ENCODE measurements at regions not wholly inside any gene's neighbourhood (a gene's known extent, or its start where the extent isn't known, plus 50 kb on each side); places are given as distances from the start of the nearest gene placed in this dataset.
"Not testable (repeated sequence)": the region's sequence is repeated elsewhere in the genome, so short reads cannot be mapped to it uniquely, and the experiment has no call there.

DNA sequence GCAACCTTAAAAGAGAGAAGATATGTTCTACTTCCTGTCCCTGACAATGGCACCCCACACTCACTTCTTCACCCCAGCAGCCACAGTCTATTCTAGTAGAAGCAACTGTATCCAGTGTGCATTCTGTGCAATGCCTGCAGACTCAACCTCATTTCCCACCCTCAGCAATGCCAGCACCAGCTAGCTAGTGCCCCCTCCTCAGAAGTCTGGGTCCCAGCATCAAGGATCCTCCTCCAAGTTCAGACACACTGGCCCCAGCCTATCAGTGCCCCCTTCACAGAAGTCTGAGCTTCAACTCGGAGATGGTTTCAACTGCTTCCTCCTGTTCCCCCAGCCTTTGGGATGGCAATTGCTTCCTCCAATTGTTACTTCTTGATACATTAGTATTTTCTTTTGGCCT, 268.3 kb downstream of the MEX3B start:
- H3K27ac Mint-ChIP-seq, result peak overlapping the region in 1 of 3 donors; percentile 3
- ATAC-seq (ENCODE audit: low read depth in 2 of 2) (no peak), DNase-seq (no peak)
- Histone ChIP-seq H3K36me3 (ENCODE audit: control insufficient read depth, insufficient read depth, low read length) (no peaks in the 10 kb centered on the region), H3K4me1 (ENCODE audit: control insufficient read depth, insufficient read depth, low read length, poor library complexity, severe bottlenecking) (no peaks in the 10 kb centered on the region), H3K27ac (ENCODE audit: insufficient read depth, low read length, poor library complexity, severe bottlenecking) (no peak overlapping the region), H3K4me3 (ENCODE audit: low read depth, low read length) (no peak overlapping the region), H3K27me3 (ENCODE audit: control insufficient read depth, insufficient read depth, low read length) (no peaks in the 10 kb centered on the region), H3K9me3 (ENCODE audit: control insufficient read depth in 2 of 2, low read length in 2 of 2) (no peaks in the 10 kb centered on the region)
- H3K36me3 Mint-ChIP-seq, result no peaks in the 10 kb centered on the region
- no peaks in the 10 kb centered on the region for H3K4me1 Mint-ChIP-seq
- no peaks in the 10 kb centered on the region for H3K27me3 Mint-ChIP-seq
- H3K4me3 Mint-ChIP-seq, result no peak overlapping the region
- peaks cover 0 to 2% (median 0%) of the 10 kb centered on the region in 7 donors for H3K9me3 Mint-ChIP-seq

DNA sequence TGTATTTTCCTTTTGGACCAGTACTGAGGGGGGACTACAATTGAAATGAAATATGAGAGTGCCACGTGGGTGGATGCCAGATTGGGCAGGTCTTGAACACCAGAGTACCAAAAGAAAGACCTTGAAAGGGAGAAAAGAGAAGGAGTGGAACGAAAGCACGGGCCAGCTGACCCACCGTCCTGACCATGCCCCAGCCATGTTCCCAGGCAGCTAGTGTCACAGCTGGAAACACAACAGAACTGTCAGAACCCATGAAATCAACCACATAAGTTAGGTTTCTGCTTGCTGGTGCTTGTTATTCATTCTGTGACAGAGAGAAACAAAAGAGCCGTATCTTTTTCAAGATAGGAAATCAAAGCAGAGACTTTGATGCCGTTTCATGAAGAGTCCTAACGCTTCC, 268.8 kb downstream of the MEX3B start:
- Histone ChIP-seq H3K27me3 (ENCODE audit: control insufficient read depth, insufficient read depth, low read length) (no peaks in the 10 kb centered on the region), H3K27ac (ENCODE audit: insufficient read depth, low read length, poor library complexity, severe bottlenecking) (no peak overlapping the region), H3K4me3 (ENCODE audit: low read depth, low read length) (no peak overlapping the region), H3K36me3 (ENCODE audit: control insufficient read depth, insufficient read depth, low read length) (no peaks in the 10 kb centered on the region), H3K4me1 (ENCODE audit: control insufficient read depth, insufficient read depth, low read length, poor library complexity, severe bottlenecking) (no peaks in the 10 kb centered on the region), H3K9me3 (ENCODE audit: control insufficient read depth in 2 of 2, low read length in 2 of 2) (no peaks in the 10 kb centered on the region)
- no peak for ATAC-seq (ENCODE audit: low read depth in 2 of 2)
- Mint-ChIP-seq H3K9me3 (peaks cover 0 to 2% (median 0%) of the 10 kb centered on the region in 7 donors), H3K36me3 (no peaks in the 10 kb centered on the region), H3K4me1 (no peaks in the 10 kb centered on the region), H3K4me3 (no peak overlapping the region), H3K27me3 (no peaks in the 10 kb centered on the region), H3K27ac (no peak overlapping the region)
- DNase-seq, result no peak

DNA sequence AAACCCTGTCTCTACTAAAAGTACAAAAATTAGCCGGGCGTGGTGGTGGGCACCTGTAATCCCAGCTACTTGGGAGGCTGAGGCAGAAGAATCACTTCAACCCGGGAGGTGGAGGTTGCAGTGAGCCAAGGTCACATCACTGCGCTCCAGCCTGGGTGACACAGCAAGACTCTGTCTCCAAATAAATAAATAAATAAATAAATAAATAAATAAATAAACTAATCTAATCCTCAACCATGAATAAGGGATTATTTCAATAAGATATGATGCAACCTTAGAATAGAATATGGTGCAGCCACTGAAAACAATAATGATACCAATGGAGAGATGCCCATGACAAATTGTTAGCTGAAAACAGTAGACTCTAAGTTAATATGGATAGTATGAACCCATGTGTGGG, 270.0 kb downstream of the MEX3B start:
- not testable (repeated sequence) for H3K27me3 Mint-ChIP-seq; H3K27me3 ChIP-seq (ENCODE audit: control insufficient read depth, insufficient read depth, low read length); ATAC-seq (ENCODE audit: low read depth in 2 of 2); H3K9me3 ChIP-seq (ENCODE audit: control insufficient read depth in 2 of 2, low read length in 2 of 2); H3K4me1 ChIP-seq (ENCODE audit: control insufficient read depth, insufficient read depth, low read length, poor library complexity, severe bottlenecking); H3K27ac Mint-ChIP-seq; H3K36me3 ChIP-seq (ENCODE audit: control insufficient read depth, insufficient read depth, low read length); H3K4me3 Mint-ChIP-seq; H3K4me3 ChIP-seq (ENCODE audit: low read depth, low read length); H3K36me3 Mint-ChIP-seq; H3K27ac ChIP-seq (ENCODE audit: insufficient read depth, low read length, poor library complexity, severe bottlenecking); DNase-seq; H3K4me1 Mint-ChIP-seq; H3K9me3 Mint-ChIP-seq

DNA sequence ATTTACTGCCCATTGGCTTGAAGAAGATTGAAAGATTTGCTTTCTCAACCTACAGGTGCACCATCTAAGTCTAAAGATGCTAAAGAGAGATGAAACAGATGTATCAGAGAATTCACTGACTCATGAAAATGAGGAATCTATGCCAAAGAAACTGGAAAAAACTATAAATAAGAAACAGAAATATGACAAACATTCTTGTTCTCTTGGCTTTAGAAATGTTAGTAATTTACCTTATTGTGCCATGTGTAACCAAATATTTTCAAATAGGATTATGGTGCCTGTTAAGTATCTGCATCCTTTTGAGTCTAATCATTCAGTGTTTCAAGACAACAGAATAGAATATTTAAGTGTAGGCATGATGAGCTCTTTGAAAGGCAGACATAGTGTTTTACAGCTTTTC, 271.5 kb downstream of the MEX3B start:
- ATAC-seq (ENCODE audit: low read depth in 2 of 2) (no peak), DNase-seq (no peak)
- Mint-ChIP-seq H3K4me1 (no peaks in the 10 kb centered on the region), H3K4me3 (no peak overlapping the region), H3K27me3 (peaks cover 5% of the 10 kb centered on the region), H3K36me3 (no peaks in the 10 kb centered on the region), H3K9me3 (peaks cover 0 to 2% (median 0%) of the 10 kb centered on the region in 7 donors), H3K27ac (no peak overlapping the region)
- Histone ChIP-seq H3K27ac (ENCODE audit: insufficient read depth, low read length, poor library complexity, severe bottlenecking) (no peak overlapping the region), H3K36me3 (ENCODE audit: control insufficient read depth, insufficient read depth, low read length) (no peaks in the 10 kb centered on the region), H3K27me3 (ENCODE audit: control insufficient read depth, insufficient read depth, low read length) (peaks cover 1% of the 10 kb centered on the region), H3K4me1 (ENCODE audit: control insufficient read depth, insufficient read depth, low read length, poor library complexity, severe bottlenecking) (no peaks in the 10 kb centered on the region), H3K9me3 (ENCODE audit: control insufficient read depth in 2 of 2, low read length in 2 of 2) (no peaks in the 10 kb centered on the region), H3K4me3 (ENCODE audit: low read depth, low read length) (no peak overlapping the region)

DNA sequence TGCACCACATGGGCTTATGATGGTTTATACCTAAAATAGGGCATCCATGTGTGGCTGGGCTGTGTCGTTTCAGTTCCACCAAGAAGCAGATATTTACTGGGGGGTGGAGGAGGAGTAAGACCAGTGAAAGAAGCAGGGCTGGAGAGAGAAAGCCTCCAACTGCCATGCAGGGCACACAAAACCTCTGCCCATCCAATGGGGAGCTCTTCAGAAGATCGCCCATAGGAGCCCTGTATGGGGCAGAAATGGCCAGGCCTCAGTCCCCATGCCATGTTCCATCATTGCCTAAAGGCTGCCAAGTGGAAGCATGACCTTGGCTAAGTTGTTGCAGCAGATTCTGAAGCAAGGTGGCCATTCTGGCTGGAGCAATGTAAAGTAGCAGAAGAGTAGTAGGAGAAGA, 277.0 kb downstream of the MEX3B start:
- no peaks in the 10 kb centered on the region for H3K9me3 ChIP-seq (ENCODE audit: control insufficient read depth in 2 of 2, low read length in 2 of 2)
- Mint-ChIP-seq H3K27ac (no peak overlapping the region), H3K27me3 (peaks cover 5% of the 10 kb centered on the region), H3K36me3 (no peaks in the 10 kb centered on the region), H3K4me3 (no peak overlapping the region), H3K4me1 (no peaks in the 10 kb centered on the region), H3K9me3 (peaks cover 0 to 2% (median 0%) of the 10 kb centered on the region in 7 donors)
- H3K36me3 ChIP-seq (ENCODE audit: control insufficient read depth, insufficient read depth, low read length), result no peaks in the 10 kb centered on the region
- no peak overlapping the region for H3K4me3 ChIP-seq (ENCODE audit: low read depth, low read length)
- H3K27me3 ChIP-seq (ENCODE audit: control insufficient read depth, insufficient read depth, low read length), result peaks cover 3% of the 10 kb centered on the region
- ATAC-seq (ENCODE audit: low read depth in 2 of 2) (no peak), DNase-seq (no peak)
- H3K4me1 ChIP-seq (ENCODE audit: control insufficient read depth, insufficient read depth, low read length, poor library complexity, severe bottlenecking), result no peaks in the 10 kb centered on the region
- no peak overlapping the region for H3K27ac ChIP-seq (ENCODE audit: insufficient read depth, low read length, poor library complexity, severe bottlenecking)

DNA sequence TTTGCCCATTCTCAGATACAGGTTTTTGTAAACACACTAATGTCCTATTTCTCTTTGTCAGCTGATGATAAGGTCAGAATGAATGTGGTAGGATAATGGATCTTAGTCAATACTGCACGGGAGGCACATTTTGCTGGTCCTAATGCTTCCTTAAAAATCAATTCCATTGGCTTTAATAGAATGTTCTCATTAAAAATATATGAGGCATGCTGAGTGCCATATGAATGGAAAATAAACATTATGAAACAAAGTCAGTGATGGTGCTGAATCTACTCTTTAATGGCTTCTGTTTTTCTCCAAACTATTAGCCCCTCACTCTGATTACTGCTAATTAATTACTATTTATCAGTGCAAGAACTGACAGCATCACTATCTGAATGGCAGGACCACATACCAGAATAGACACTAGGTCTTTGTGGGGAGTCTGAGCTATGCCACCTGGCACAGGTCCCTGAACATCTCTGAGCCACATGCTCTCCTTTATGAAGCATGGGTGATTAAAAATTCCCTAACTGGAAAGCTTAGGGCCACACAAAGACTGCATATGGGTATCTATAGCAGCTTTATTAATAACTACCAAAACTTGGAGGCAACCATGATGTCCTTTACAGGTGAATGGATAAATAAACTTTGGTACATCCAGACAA, 278.9 kb downstream of the MEX3B start:
- H3K27me3 Mint-ChIP-seq, result peaks cover 5% of the 10 kb centered on the region
- H3K4me1 Mint-ChIP-seq, result no peaks in the 10 kb centered on the region
- Histone ChIP-seq H3K27me3 (ENCODE audit: control insufficient read depth, insufficient read depth, low read length) (peaks cover 3% of the 10 kb centered on the region), H3K9me3 (ENCODE audit: control insufficient read depth in 2 of 2, low read length in 2 of 2) (no peaks in the 10 kb centered on the region), H3K36me3 (ENCODE audit: control insufficient read depth, insufficient read depth, low read length) (no peaks in the 10 kb centered on the region), H3K4me1 (ENCODE audit: control insufficient read depth, insufficient read depth, low read length, poor library complexity, severe bottlenecking) (no peaks in the 10 kb centered on the region), H3K4me3 (ENCODE audit: low read depth, low read length) (no peak overlapping the region), H3K27ac (ENCODE audit: insufficient read depth, low read length, poor library complexity, severe bottlenecking) (no peak overlapping the region)
- ATAC-seq (ENCODE audit: low read depth in 2 of 2), result no peak
- no peak overlapping the region for H3K27ac Mint-ChIP-seq
- DNase-seq, result no peak
- H3K9me3 Mint-ChIP-seq, result peaks cover 0 to 2% (median 0%) of the 10 kb centered on the region in 7 donors
- H3K4me3 Mint-ChIP-seq, result no peak overlapping the region
- no peaks in the 10 kb centered on the region for H3K36me3 Mint-ChIP-seq

DNA sequence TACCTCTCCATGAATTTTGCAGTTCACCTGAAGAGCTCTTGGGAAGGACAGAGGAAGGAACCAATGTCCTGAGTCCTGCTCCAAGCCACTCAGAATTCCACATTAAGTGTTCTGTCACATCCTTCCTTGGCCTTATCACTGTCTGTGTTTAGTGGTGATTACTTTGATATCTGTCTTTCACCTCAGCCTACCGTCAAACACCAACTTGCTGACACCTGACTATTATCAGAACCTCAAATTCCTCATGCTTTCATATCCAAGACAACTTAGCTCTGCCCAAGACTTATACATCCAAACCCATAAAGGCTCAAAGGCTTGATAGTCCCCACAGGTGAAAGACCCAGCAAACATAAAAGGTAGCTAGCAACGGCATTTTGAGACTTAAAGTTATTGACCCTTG, 280.0 kb downstream of the MEX3B start:
- Histone ChIP-seq H3K9me3 (ENCODE audit: control insufficient read depth in 2 of 2, low read length in 2 of 2) (no peaks in the 10 kb centered on the region), H3K4me3 (ENCODE audit: low read depth, low read length) (no peak overlapping the region), H3K4me1 (ENCODE audit: control insufficient read depth, insufficient read depth, low read length, poor library complexity, severe bottlenecking) (no peaks in the 10 kb centered on the region), H3K27me3 (ENCODE audit: control insufficient read depth, insufficient read depth, low read length) (peaks cover 3% of the 10 kb centered on the region), H3K36me3 (ENCODE audit: control insufficient read depth, insufficient read depth, low read length) (no peaks in the 10 kb centered on the region), H3K27ac (ENCODE audit: insufficient read depth, low read length, poor library complexity, severe bottlenecking) (no peak overlapping the region)
- H3K4me1 Mint-ChIP-seq, result no peaks in the 10 kb centered on the region
- H3K36me3 Mint-ChIP-seq, result no peaks in the 10 kb centered on the region
- H3K9me3 Mint-ChIP-seq, result peaks cover 0 to 2% (median 0%) of the 10 kb centered on the region in 7 donors
- H3K4me3 Mint-ChIP-seq, result no peak overlapping the region
- DNase-seq (no peak), ATAC-seq (ENCODE audit: low read depth in 2 of 2) (no peak)
- H3K27ac Mint-ChIP-seq, result no peak overlapping the region
- H3K27me3 Mint-ChIP-seq, result peaks cover 2% of the 10 kb centered on the region

DNA sequence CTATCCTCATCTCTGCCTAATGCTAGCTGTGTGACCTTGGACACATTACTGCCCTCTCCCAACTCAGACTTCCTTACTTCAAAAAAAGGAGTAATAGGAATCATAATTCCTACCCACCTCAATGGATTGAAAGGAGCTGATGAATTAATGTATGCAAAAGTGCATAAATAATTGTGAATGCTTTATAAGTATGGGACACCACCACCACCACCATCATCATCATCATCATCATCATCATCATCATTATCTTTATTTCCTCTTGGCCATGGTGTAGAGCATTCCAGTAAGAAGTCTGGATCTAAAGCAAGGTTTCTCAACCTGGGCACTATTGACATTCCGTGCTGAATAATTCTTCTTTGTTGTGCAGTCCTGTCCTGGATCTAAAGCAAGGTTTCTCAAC, 282.5 kb downstream of the MEX3B start:
- H3K36me3 Mint-ChIP-seq, result no peaks in the 10 kb centered on the region

More for the DNA sequence above, 282.5 kb downstream of the MEX3B start:
- Mint-ChIP-seq H3K27ac (no peak overlapping the region), H3K27me3 (peaks cover 11% of the 10 kb centered on the region), H3K4me1 (no peaks in the 10 kb centered on the region), H3K4me3 (no peak overlapping the region), H3K9me3 (no peaks in the 10 kb centered on the region)
- H3K27ac ChIP-seq (ENCODE audit: insufficient read depth, low read length, poor library complexity, severe bottlenecking), result no peak overlapping the region
- peaks cover 2% of the 10 kb centered on the region for H3K27me3 ChIP-seq (ENCODE audit: control insufficient read depth, insufficient read depth, low read length)
- H3K9me3 ChIP-seq (ENCODE audit: control insufficient read depth in 2 of 2, low read length in 2 of 2), result no peaks in the 10 kb centered on the region
- ATAC-seq (ENCODE audit: low read depth in 2 of 2), result no peak
- no peaks in the 10 kb centered on the region for H3K4me1 ChIP-seq (ENCODE audit: control insufficient read depth, insufficient read depth, low read length, poor library complexity, severe bottlenecking)
- no peak overlapping the region for H3K4me3 ChIP-seq (ENCODE audit: low read depth, low read length)
- H3K36me3 ChIP-seq (ENCODE audit: control insufficient read depth, insufficient read depth, low read length), result no peaks in the 10 kb centered on the region
- DNase-seq, result no peak
